H9 (cell line): ENCODE measurements at regions not wholly inside any gene's neighbourhood (a gene's known extent, or its start where the extent isn't known, plus 50 kb on each side); places are given as distances from the start of the nearest gene placed in this dataset.

Experiments used
- DNase-seq: peaks from one replicate; pipeline ENCODE4 v3.0.0-alpha.2; 2017
- H2AFZ ChIP-seq: one replicate; pipeline ENCODE4 v1.6.1; 2013; ENCODE audit warnings: mild to moderate bottlenecking, low read length, control low read depth, moderate library complexity
- H2AK5ac ChIP-seq: 2 replicates; pipeline ENCODE4 v1.6.1; 2013; ENCODE audit warnings: low read length, control low read depth, mixed read lengths; ENCODE audit not compliant: insufficient read length
- H2BK120ac ChIP-seq: one replicate; pipeline ENCODE4 v1.6.1; 2013; ENCODE audit warnings: low read depth, mild to moderate bottlenecking, low read length, control low read depth, inconsistent platforms; ENCODE audit not compliant: poor library complexity, severe bottlenecking
- H2BK12ac ChIP-seq: 2 replicates; pipeline ENCODE4 v1.6.1; 2013; ENCODE audit warnings: low read length, control low read depth, mixed read lengths, low read depth; ENCODE audit not compliant: insufficient read length
- H2BK15ac ChIP-seq: 2 replicates; pipeline ENCODE4 v1.6.1; 2013; ENCODE audit warnings: low read depth, low read length, control low read depth
- H2BK20ac ChIP-seq: one replicate; pipeline ENCODE4 v1.6.1; 2013; ENCODE audit warnings: low read depth, mild to moderate bottlenecking, low read length, control low read depth, inconsistent platforms; ENCODE audit not compliant: poor library complexity, severe bottlenecking
- H2BK5ac ChIP-seq: 2 replicates; pipeline ENCODE4 v1.6.1; 2013; ENCODE audit warnings: low read length, control low read depth, mixed read lengths; ENCODE audit not compliant: insufficient read length
- H3K14ac ChIP-seq: 2 replicates; pipeline ENCODE4 v1.6.1; 2013; ENCODE audit warnings: low read length, control low read depth; ENCODE audit not compliant: insufficient read depth
- H3K18ac ChIP-seq: 2 replicates; pipeline ENCODE4 v1.6.1; 2013; ENCODE audit warnings: low read depth, mild to moderate bottlenecking, mixed read lengths, low read length, control low read depth; ENCODE audit not compliant: insufficient read length
- H3K23ac ChIP-seq: 2 replicates; pipeline ENCODE4 v1.6.1; 2013; ENCODE audit warnings: low read length, control low read depth, mixed read lengths, low read depth; ENCODE audit not compliant: insufficient read length
- H3K23me2 ChIP-seq: 2 replicates; pipeline ENCODE4 v1.6.1; 2013; ENCODE audit warnings: low read depth, mild to moderate bottlenecking, mixed read lengths, low read length, control low read depth; ENCODE audit not compliant: insufficient read length, poor library complexity, severe bottlenecking
- H3K27ac ChIP-seq: 2 replicates; pipeline ENCODE4 v1.5.1; 2013; ENCODE audit warnings: low read length, control low read depth, mixed read lengths, low read depth; ENCODE audit not compliant: insufficient read length
- H3K27me3 ChIP-seq: 2 replicates; pipeline ENCODE4 v1.6.1; 2013; ENCODE audit warnings: low read length, control low read depth, inconsistent platforms; ENCODE audit not compliant: insufficient read depth
- H3K4ac ChIP-seq: 2 replicates; pipeline ENCODE4 v1.6.1; 2013; ENCODE audit warnings: low read depth, mild to moderate bottlenecking, control low read depth, inconsistent platforms, low read length, moderate library complexity
- H3K4me1 ChIP-seq: 2 replicates; pipeline ENCODE4 v1.6.1; 2013; ENCODE audit warnings: low read length, control low read depth, inconsistent platforms; ENCODE audit not compliant: insufficient read depth
- H3K4me2 ChIP-seq: 2 replicates; pipeline ENCODE4 v1.6.1; 2013; ENCODE audit warnings: low read length, control low read depth, mixed read lengths; ENCODE audit not compliant: insufficient read length, insufficient read depth
- H3K56ac ChIP-seq: 2 replicates; pipeline ENCODE4 v1.6.1; 2013; ENCODE audit warnings: low read depth, mild to moderate bottlenecking, mixed read lengths, low read length, control low read depth; ENCODE audit not compliant: insufficient read length
- H3K79me1 ChIP-seq: 2 replicates; pipeline ENCODE4 v1.6.1; 2013; ENCODE audit warnings: low read depth, mild to moderate bottlenecking, moderate library complexity, low read length, control low read depth, inconsistent platforms; ENCODE audit not compliant: insufficient read depth, poor library complexity, severe bottlenecking
- H3K79me2 ChIP-seq: 2 replicates; pipeline ENCODE4 v1.6.1; 2013; ENCODE audit warnings: low read length, control low read depth, inconsistent platforms; ENCODE audit not compliant: insufficient read depth
- H3K9ac ChIP-seq: 2 replicates; pipeline ENCODE4 v1.6.1; 2013; ENCODE audit warnings: low read length, control low read depth, mixed read lengths; ENCODE audit not compliant: insufficient read length; ENCODE audit errors: extremely low read depth
- H3K9me3 ChIP-seq: one replicate; pipeline ENCODE4 v1.6.1; 2013; ENCODE audit warnings: low read depth, low read length, inconsistent platforms; ENCODE audit not compliant: control insufficient read depth
- H3T11ph ChIP-seq: one replicate; pipeline ENCODE4 v1.6.1; 2013; ENCODE audit warnings: mild to moderate bottlenecking, low read length, control low read depth, inconsistent platforms
- H4K20me1 ChIP-seq: one replicate; pipeline ENCODE4 v1.6.1; 2013; ENCODE audit not compliant: control insufficient read depth, insufficient read length, insufficient read depth
- H4K5ac ChIP-seq: 2 replicates; pipeline ENCODE4 v1.6.1; 2013; ENCODE audit warnings: low read depth, mild to moderate bottlenecking, mixed read lengths, low read length, control low read depth; ENCODE audit not compliant: insufficient read length
- H4K8ac ChIP-seq: replicated peaks from 2 replicates; pipeline ENCODE4 v1.6.1; 2013; ENCODE audit warnings: low read length, control low read depth, mixed read lengths, low read depth; ENCODE audit not compliant: insufficient read length
- H4K91ac ChIP-seq: 2 replicates; pipeline ENCODE4 v1.6.1; 2013; ENCODE audit warnings: low read depth, mild to moderate bottlenecking, moderate library complexity, mixed read lengths, low read length, control low read depth; ENCODE audit not compliant: insufficient read length
- H3K27ac Mint-ChIP-seq, 3 experiments: 2 replicates in 2 of 3; 3 replicates in 1 of 3; pipeline ENCODE4 v1.8.0; 2020 to 2021; ENCODE audit warnings: mixed read lengths in 3 of 3, mild to moderate bottlenecking in 1 of 3, moderate library complexity in 1 of 3
- H3K27me3 Mint-ChIP-seq: 2 replicates; pipeline ENCODE4 v1.8.0; 2021; ENCODE audit warnings: low read depth, mild to moderate bottlenecking, moderate library complexity, mixed read lengths
- H3K36me3 Mint-ChIP-seq, 3 experiments: 2 replicates in 2 of 3; 3 replicates in 1 of 3; pipeline ENCODE4 v1.8.0; 2020 to 2021; ENCODE audit warnings: low read depth in 3 of 3, mixed read lengths in 3 of 3; ENCODE audit not compliant: insufficient read depth in 1 of 3
- H3K4me1 Mint-ChIP-seq, 2 experiments: 2 replicates each; pipeline ENCODE4 v1.8.0; 2020; ENCODE audit warnings: mixed read lengths in 2 of 2
- H3K4me3 Mint-ChIP-seq, 2 experiments: 2 replicates in 1 of 2; 3 replicates in 1 of 2; pipeline ENCODE4 v1.8.0; 2020 to 2021; ENCODE audit warnings: mild to moderate bottlenecking in 2 of 2, mixed read lengths in 2 of 2, moderate library complexity in 1 of 2
- H3K9me3 Mint-ChIP-seq, 2 experiments: 2 replicates in 1 of 2; 3 replicates in 1 of 2; pipeline ENCODE4 v1.8.0; 2020; ENCODE audit warnings: mild to moderate bottlenecking in 2 of 2, mixed read lengths in 2 of 2, moderate library complexity in 1 of 2
- TF ChIP-seq, protein P1 (sequence below): fragments of 200-600 bp; sonication (generic); conservative IDR thresholded peaks from 3 replicates; pipeline ENCODE4 v1.8.0; 2021; ENCODE audit warnings: antibody characterized with exemption, mild to moderate bottlenecking

DNA sequence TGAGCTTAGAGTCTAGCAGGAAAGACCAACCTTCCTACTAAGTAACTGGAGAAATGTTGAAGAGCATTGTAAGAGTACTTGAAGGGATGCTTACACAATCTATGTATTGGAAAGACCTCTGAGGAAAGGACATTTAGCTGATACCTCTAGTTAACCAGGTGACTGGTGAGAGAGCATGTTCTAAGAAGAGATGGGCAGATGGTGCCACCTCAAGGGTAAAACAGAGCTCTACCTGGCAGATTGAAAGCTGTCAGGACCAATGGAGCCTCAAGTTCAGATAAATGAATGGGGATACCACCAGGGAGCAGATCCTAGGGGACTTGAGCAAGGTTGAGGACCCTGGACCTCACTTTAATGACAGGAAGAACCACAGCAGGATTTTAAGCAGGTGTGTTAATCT is 196.4 kb downstream of the QDPR start:
- Histone ChIP-seq H3K23me2 (no peaks in the 10 kb centered on the region), H3K9ac (no peak overlapping the region), H4K5ac (no peak overlapping the region), H3K4ac (no peak overlapping the region), H2BK5ac (no peak overlapping the region), H2BK15ac (no peak overlapping the region), H4K8ac (no peak overlapping the region), H4K20me1 (no peaks in the 10 kb centered on the region), H3K9me3 (no peaks in the 10 kb centered on the region), H3K23ac (no peak overlapping the region), H3K56ac (no peak overlapping the region), H2BK20ac (no peak overlapping the region), H3K14ac (no peak overlapping the region), H3T11ph (no peak overlapping the region), H3K79me1 (no peaks in the 10 kb centered on the region), H2BK120ac (no peak overlapping the region), H3K27ac (no peak overlapping the region), H2BK12ac (no peak overlapping the region), H4K91ac (no peak overlapping the region), H2AK5ac (no peak overlapping the region), H3K18ac (no peak overlapping the region), H2AFZ (no peak overlapping the region), H3K79me2 (no peaks in the 10 kb centered on the region), H3K27me3 (no peaks in the 10 kb centered on the region), H3K4me1 (no peaks in the 10 kb centered on the region), H3K4me2 (no peak overlapping the region)
- H3K4me3 Mint-ChIP-seq, result no peak overlapping the region
- H3K27me3 Mint-ChIP-seq, result no peaks in the 10 kb centered on the region
- peaks cover 0 to 3% of the 10 kb centered on the region in 2 experiments; a peak in 2 of 4 replicates for H3K4me1 Mint-ChIP-seq
- peaks cover 0 to under 1% (median 0%) of the 10 kb centered on the region in 3 experiments; a peak in 1 of 7 replicates for H3K36me3 Mint-ChIP-seq
- no peak for DNase-seq
- no peaks in the 10 kb centered on the region; a peak in 2 of 5 replicates for H3K9me3 Mint-ChIP-seq
- no peak overlapping the region for H3K27ac Mint-ChIP-seq
- TF ChIP-seq, protein P1, sequence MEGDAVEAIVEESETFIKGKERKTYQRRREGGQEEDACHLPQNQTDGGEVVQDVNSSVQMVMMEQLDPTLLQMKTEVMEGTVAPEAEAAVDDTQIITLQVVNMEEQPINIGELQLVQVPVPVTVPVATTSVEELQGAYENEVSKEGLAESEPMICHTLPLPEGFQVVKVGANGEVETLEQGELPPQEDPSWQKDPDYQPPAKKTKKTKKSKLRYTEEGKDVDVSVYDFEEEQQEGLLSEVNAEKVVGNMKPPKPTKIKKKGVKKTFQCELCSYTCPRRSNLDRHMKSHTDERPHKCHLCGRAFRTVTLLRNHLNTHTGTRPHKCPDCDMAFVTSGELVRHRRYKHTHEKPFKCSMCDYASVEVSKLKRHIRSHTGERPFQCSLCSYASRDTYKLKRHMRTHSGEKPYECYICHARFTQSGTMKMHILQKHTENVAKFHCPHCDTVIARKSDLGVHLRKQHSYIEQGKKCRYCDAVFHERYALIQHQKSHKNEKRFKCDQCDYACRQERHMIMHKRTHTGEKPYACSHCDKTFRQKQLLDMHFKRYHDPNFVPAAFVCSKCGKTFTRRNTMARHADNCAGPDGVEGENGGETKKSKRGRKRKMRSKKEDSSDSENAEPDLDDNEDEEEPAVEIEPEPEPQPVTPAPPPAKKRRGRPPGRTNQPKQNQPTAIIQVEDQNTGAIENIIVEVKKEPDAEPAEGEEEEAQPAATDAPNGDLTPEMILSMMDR, result peak; percentile 30; the same call in 2 of the 3 replicates
